Neural cell (in vitro differentiated cells): ENCODE measurements at regions not wholly inside any gene's neighbourhood (a gene's known extent, or its start where the extent isn't known, plus 50 kb on each side); places are given as distances from the start of the nearest gene placed in this dataset.

Experiments used
- EP300 ChIP-seq: fragments of 450-650 bp; conservative IDR thresholded peaks from 2 replicates; pipeline ENCODE4 v1.6.1; 2014; ENCODE audit warnings: antibody characterized with exemption, mild to moderate bottlenecking, moderate library complexity; ENCODE audit not compliant: poor library complexity, severe bottlenecking
- EZH2 ChIP-seq: fragments of 200-600, 300-800 bp; shearing (Covaris generic), sonication (generic); IDR thresholded peaks from 2 replicates; pipeline ENCODE4 v1.6.1; 2014; ENCODE audit warnings: antibody characterized with exemption, low read length, borderline replicate concordance, mild to moderate bottlenecking; ENCODE audit not compliant: insufficient read depth, poor library complexity, severe bottlenecking
- MXI1 ChIP-seq: fragments of 450-650 bp; conservative IDR thresholded peaks from 2 replicates; pipeline ENCODE4 v1.6.1; 2014; ENCODE audit warnings: antibody characterized with exemption, mild to moderate bottlenecking; ENCODE audit not compliant: poor library complexity, severe bottlenecking
- POLR2AphosphoS5 ChIP-seq: IDR thresholded peaks from 2 replicates; pipeline ENCODE4 v1.6.1; 2012
- TAF1 ChIP-seq: IDR thresholded peaks from 2 replicates; pipeline ENCODE4 v1.6.1; 2012; ENCODE audit warnings: low read depth
- TF ChIP-seq, protein P1 (sequence below): fragments of 450-650 bp; IDR thresholded peaks from 2 replicates; pipeline ENCODE4 v1.5.1; 2014; ENCODE audit warnings: antibody characterized with exemption, mild to moderate bottlenecking, moderate library complexity; ENCODE audit not compliant: poor library complexity, severe bottlenecking

DNA sequence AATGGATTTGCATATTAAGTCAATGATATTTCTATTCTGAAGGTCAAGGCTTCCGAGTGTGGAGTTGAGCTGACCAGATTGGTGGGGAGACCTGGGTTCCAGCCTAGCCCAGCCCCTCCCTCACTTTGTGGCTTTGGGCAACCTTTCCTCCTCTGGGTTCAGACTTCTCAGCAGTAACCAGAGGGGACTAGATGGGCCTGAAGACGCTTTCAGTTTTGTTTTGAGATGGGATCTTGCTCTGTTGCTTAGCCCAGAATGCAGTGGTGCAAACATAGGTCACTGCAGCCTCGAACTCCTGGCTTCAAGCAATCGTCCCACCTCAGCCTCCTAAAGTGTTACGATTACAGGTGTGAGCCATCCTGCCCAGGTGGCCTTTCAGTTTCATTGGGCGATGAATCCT, 68.1 kb upstream of the LEP start:
- TF ChIP-seq, protein P1, sequence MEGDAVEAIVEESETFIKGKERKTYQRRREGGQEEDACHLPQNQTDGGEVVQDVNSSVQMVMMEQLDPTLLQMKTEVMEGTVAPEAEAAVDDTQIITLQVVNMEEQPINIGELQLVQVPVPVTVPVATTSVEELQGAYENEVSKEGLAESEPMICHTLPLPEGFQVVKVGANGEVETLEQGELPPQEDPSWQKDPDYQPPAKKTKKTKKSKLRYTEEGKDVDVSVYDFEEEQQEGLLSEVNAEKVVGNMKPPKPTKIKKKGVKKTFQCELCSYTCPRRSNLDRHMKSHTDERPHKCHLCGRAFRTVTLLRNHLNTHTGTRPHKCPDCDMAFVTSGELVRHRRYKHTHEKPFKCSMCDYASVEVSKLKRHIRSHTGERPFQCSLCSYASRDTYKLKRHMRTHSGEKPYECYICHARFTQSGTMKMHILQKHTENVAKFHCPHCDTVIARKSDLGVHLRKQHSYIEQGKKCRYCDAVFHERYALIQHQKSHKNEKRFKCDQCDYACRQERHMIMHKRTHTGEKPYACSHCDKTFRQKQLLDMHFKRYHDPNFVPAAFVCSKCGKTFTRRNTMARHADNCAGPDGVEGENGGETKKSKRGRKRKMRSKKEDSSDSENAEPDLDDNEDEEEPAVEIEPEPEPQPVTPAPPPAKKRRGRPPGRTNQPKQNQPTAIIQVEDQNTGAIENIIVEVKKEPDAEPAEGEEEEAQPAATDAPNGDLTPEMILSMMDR, result no peak
- TF ChIP-seq POLR2AphosphoS5 (no peak), EZH2 (no peak), MXI1 (no peak), EP300 (no peak), TAF1 (no peak)
